Testis (tissue), 2 donors: ENCODE measurements at regions not wholly inside any gene's neighbourhood (a gene's known extent, or its start where the extent isn't known, plus 50 kb on each side); places are given as distances from the start of the nearest gene placed in this dataset.

ENCODE experiments used
- CTCF ChIP-seq, 3 experiments: fragments of 450-650 bp in 2 of 3; fragments of 200-600 bp in 1 of 3; sonication (generic) in 1 of 3; IDR thresholded peaks; one replicate each; pipeline ENCODE4 v1.5.1; 2016 to 2019; ENCODE audit warnings: antibody characterized with exemption in 3 of 3, mild to moderate bottlenecking in 2 of 3, moderate library complexity in 1 of 3
- POLR2A ChIP-seq: fragments of 450-650 bp; IDR thresholded peaks from one replicate; pipeline ENCODE4 v1.6.1; 2017; ENCODE audit warnings: antibody characterized with exemption, mild to moderate bottlenecking, moderate library complexity

- TF ChIP-seq POLR2A (no peak), CTCF (IDR thresholded peaks at IDR 0.05) (no peak)
Observed at GRCh38 chr9:91158946-91159345, 202.8 kb downstream of the AUH start.
